Tibial artery (tissue), 4 donors: ENCODE measurements at regions not wholly inside any gene's neighbourhood (a gene's known extent, or its start where the extent isn't known, plus 50 kb on each side); places are given as distances from the start of the nearest gene placed in this dataset.
"Not testable (repeated sequence)": the region's sequence is repeated elsewhere in the genome, so short reads cannot be mapped to it uniquely, and the experiment has no call there.

ENCODE experiments used
- DNase-seq, 2 donors: peaks; one replicate each; pipeline ENCODE4 v3.0.0-alpha.2; 2019
- H3K27ac ChIP-seq, 2 donors: fragments of 200-600 bp; sonication (generic) in 1 of 2; 1 replicate in 1 of 2; 2 replicates in 1 of 2; pipeline ENCODE4 v1.5.1; 2018 to 2019; ENCODE audit warnings: mild to moderate bottlenecking in 1 of 2
- H3K27me3 ChIP-seq, 2 donors: fragments of 200-600 bp; sonication (generic) in 1 of 2; one replicate each; pipeline versions ENCODE4 v1.5.1 to v1.6.0; 2016 to 2019
- H3K36me3 ChIP-seq, 3 donors: fragments of 200-600 bp; sonication (generic) in 2 of 3; one replicate each; pipeline ENCODE4 v1.5.1; 2016 to 2019; ENCODE audit warnings: mild to moderate bottlenecking in 2 of 3
- H3K4me1 ChIP-seq, 4 donors: fragments of 200-600 bp; sonication (generic) in 2 of 4; 1 replicate in 3 of 4; 2 replicates in 1 of 4; pipeline ENCODE4 v1.5.1; 2016 to 2019
- H3K4me3 ChIP-seq, 2 donors: fragments of 200-600 bp; sonication (generic) in 1 of 2; 1 replicate in 1 of 2; 2 replicates in 1 of 2; pipeline ENCODE4 v1.5.1; 2018 to 2019; ENCODE audit warnings: mild to moderate bottlenecking in 2 of 2
- H3K9me3 ChIP-seq, 3 donors: fragments of 200-600 bp; sonication (generic) in 1 of 3; one replicate each; pipeline ENCODE4 v1.5.1; 2016 to 2019
- CTCF ChIP-seq, 2 experiments: fragments of 200-600 bp in 1 of 2; fragments of 450-650 bp in 1 of 2; IDR thresholded peaks; one replicate each; pipeline ENCODE4 v1.5.1; 2017 to 2019; ENCODE audit warnings: antibody characterized with exemption in 2 of 2, mild to moderate bottlenecking in 1 of 2, moderate library complexity in 1 of 2
- intact Hi-C: fragments of 100-400 bp; cut with DNase I; formaldehyde crosslinking; loops from one replicate; pipeline ENCODE4 v1.15.0; 2023; ENCODE audit warnings: low total_unique reads

DNA sequence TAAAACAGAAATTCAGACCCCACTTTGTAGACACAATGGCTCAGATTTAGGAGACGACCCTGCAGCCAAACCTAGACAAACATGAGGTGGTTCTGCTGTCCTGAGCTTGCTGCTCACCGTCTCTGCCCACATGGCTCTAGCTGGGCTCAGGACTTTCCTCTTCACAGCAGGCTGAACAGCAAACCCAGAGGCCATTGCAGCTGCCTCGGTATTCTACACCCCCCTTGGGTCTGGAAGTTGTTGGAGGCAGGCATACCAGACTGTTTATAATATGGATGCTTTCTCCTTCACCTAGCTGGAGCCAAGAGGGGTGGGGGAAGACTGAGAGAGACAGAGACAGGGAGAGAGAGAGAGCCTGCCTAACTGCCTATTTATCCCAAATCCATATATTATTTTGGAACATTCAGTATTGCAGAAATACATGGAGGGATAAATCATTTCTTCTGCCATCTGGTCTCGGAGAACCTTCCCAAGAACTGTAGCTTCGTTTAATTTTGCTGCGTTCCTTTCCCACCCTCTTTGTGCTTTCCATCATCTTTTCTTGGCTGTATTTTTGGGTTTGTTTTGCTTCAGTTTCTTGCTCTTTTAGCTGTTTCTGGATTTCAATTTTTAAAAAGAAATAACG is 628.2 kb upstream of the RBFOX1 start:
- Histone ChIP-seq H3K4me1 (no peaks in the 10 kb centered on the region), H3K27ac (no peak overlapping the region), H3K9me3 (no peaks in the 10 kb centered on the region), H3K36me3 (no peaks in the 10 kb centered on the region), H3K27me3 (no peaks in the 10 kb centered on the region), H3K4me3 (no peak overlapping the region)
- no peak for TF ChIP-seq CTCF (IDR thresholded peaks at IDR 0.05)
- no peak for DNase-seq
- intact Hi-C loops: no loop called here

DNA sequence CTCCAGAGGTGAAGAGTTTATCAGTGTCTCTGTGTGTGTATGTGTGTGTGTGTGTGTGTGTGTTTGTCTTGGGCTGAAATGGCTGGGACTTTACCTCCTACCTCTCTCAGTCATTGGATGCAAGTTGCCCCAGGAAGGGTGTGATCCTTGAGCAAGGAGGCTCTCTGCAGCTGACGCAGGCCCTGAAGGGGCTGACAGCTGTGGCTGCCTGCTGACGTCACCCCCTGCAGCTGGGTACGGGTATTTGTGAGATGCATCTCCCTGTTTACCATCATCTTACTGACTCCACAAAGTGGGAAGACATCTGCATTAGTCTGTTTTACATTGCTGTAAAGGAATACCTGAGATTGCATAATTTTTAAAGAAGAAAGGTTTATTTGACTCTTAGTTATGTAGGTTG is 631.5 kb upstream of the RBFOX1 start:
- no peaks in the 10 kb centered on the region for H3K4me1 ChIP-seq
- no peak overlapping the region for H3K27ac ChIP-seq
- H3K9me3 ChIP-seq: no peaks in the 10 kb centered on the region
- H3K36me3 ChIP-seq: no peaks in the 10 kb centered on the region
- intact Hi-C loops: no loop called here
- H3K27me3 ChIP-seq: no peaks in the 10 kb centered on the region
- no peak for TF ChIP-seq CTCF (IDR thresholded peaks at IDR 0.05)
- H3K4me3 ChIP-seq: no peak overlapping the region
- DNase-seq: no peak

GRCh38 chr16:6698548-6698947 is 634.1 kb upstream of the RBFOX1 start:
- intact Hi-C loops: no loop called here
- Histone ChIP-seq H3K9me3 (no peaks in the 10 kb centered on the region), H3K27me3 (no peaks in the 10 kb centered on the region), H3K36me3 (no peaks in the 10 kb centered on the region), H3K27ac (no peak overlapping the region), H3K4me3 (no peak overlapping the region), H3K4me1 (no peaks in the 10 kb centered on the region)
- TF ChIP-seq CTCF (IDR thresholded peaks at IDR 0.05): no peak
- no peak for DNase-seq

DNA sequence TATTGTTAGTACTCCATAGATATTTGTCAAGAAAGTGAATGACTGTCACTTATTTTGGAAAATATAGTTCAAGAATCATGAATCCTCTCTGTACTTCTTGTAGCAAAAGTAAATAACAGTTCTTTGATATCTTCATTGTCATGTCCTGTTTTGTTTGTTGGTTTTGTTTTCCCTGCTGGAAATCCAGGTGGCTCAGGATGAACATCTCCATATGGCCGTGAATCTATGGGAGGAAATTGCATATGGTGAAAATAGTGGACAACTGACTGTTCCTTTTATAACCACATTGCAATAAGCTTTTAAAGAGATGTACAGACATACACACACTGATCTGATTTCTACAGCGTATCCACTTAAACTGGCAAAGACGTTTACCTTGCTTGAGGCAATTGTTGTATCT is 637.0 kb upstream of the RBFOX1 start:
- no peak overlapping the region for H3K27ac ChIP-seq
- TF ChIP-seq CTCF (IDR thresholded peaks at IDR 0.05): no peak
- H3K4me3 ChIP-seq: no peak overlapping the region
- DNase-seq: no peak
- H3K4me1 ChIP-seq: no peaks in the 10 kb centered on the region
- no peaks in the 10 kb centered on the region for H3K36me3 ChIP-seq
- H3K27me3 ChIP-seq: no peaks in the 10 kb centered on the region
- intact Hi-C loops: no loop called here
- no peaks in the 10 kb centered on the region for H3K9me3 ChIP-seq

- DNase-seq: no peak
- intact Hi-C loops: no loop called here
- TF ChIP-seq CTCF (IDR thresholded peaks at IDR 0.05): no peak
- no peaks in the 10 kb centered on the region for H3K9me3 ChIP-seq
- H3K27ac ChIP-seq: no peak overlapping the region
- no peak overlapping the region for H3K4me3 ChIP-seq
- no peaks in the 10 kb centered on the region for H3K27me3 ChIP-seq
- H3K36me3 ChIP-seq: no peaks in the 10 kb centered on the region
- no peaks in the 10 kb centered on the region for H3K4me1 ChIP-seq
These were observed 638.0 kb upstream of the RBFOX1 start for GRCh38 chr16:6694636-6695035.

- DNase-seq, H3K4me3 ChIP-seq, H3K4me1 ChIP-seq, H3K9me3 ChIP-seq, H3K36me3 ChIP-seq, H3K27me3 ChIP-seq, intact Hi-C loops, H3K27ac ChIP-seq: not testable (repeated sequence)
These were observed 639.2 kb upstream of the RBFOX1 start for GRCh38 chr16:6693418-6693817.
